A549 (cell line): ENCODE measurements at regions not wholly inside any gene's neighbourhood (a gene's known extent, or its start where the extent isn't known, plus 50 kb on each side); places are given as distances from the start of the nearest gene placed in this dataset.

Experiments
- ATAC-seq, 2 experiments: fragments of 200-7000 bp in 1 of 2; fragments of >200 bp in 1 of 2; cut with Nextera tagmentation in 1 of 2; cut with Tn5 transposase in 1 of 2; 3 replicates each; pipeline versions ENCODE4 v1.8.0 to v1.9.1; 2018 to 2020; ENCODE audit warnings: mild to moderate bottlenecking in 1 of 2, moderate library complexity in 1 of 2
- CTCF ChIA-PET: fragments of 300-600 bp; sonication (Branson Sonifier 250); formaldehyde crosslinking; extraction: SDS; loops from one replicate; lab custom pipeline; 2021; ENCODE audit warnings: antibody characterized with exemption, inconsistent platforms; lab: Yijun Ruan, JAX
- POLR2A ChIA-PET: fragments of 350-600 bp; formaldehyde crosslinking; extraction: SDS; loops from one replicate; lab custom pipeline; 2021; ENCODE audit warnings: antibody characterized with exemption, inconsistent platforms; lab: Yijun Ruan, JAX
- DNase-seq, 2 experiments: peaks; one replicate each; pipeline versions ENCODE4 v3.0.0 to v3.0.0-alpha.2; 2011 to 2016; ENCODE audit warnings: low read depth in 1 of 2, low spot score in 1 of 2
- FAIRE-seq: peaks from 2 replicates; lab custom pipeline; 2011; peaks lifted over from hg19 to GRCh38; lab: Jason Lieb, UNC
- H3K27ac ChIP-seq, 2 experiments: fragments of >200 bp; sonication (Bioruptor Twin); formaldehyde crosslinking; 3 replicates each; pipeline ENCODE4 v1.5.1; 2016 to 2017
- H3K4me1 ChIP-seq: fragments of >200 bp; sonication (Bioruptor Twin); formaldehyde crosslinking; 3 replicates; pipeline ENCODE4 v1.6.1; 2016
- H3K4me2 ChIP-seq: fragments of >200 bp; sonication (Bioruptor Twin); formaldehyde crosslinking; 3 replicates; pipeline ENCODE4 v1.6.1; 2016
- H3K4me3 ChIP-seq: fragments of >200 bp; sonication (Bioruptor Twin); formaldehyde crosslinking; 3 replicates; pipeline ENCODE4 v1.5.1; 2016
- H3K9me3 ChIP-seq: fragments of >200 bp; sonication (Bioruptor Twin); formaldehyde crosslinking; 3 replicates; pipeline ENCODE4 v1.6.1; 2016
- BHLHE40 ChIP-seq: IDR thresholded peaks from 2 replicates; pipeline ENCODE4 v1.6.1; 2012; ENCODE audit warnings: low read depth, low read length, inconsistent platforms
- CBX8 ChIP-seq: fragments of 200-600 bp; sonication (generic); IDR thresholded peaks from 2 replicates; pipeline ENCODE4 v1.6.1; 2016
- EHF ChIP-seq: fragments of 250-450 bp; sonication (Bioruptor Pico); IDR thresholded peaks from 2 replicates; pipeline ENCODE4 v1.5.0; 2020; ENCODE audit warnings: mild to moderate bottlenecking
- EP300 ChIP-seq, 2 experiments: fragments of >200 bp; sonication (Bioruptor Twin); formaldehyde crosslinking; IDR thresholded peaks; 2 replicates in 1 of 2; 3 replicates in 1 of 2; pipeline ENCODE4 v1.6.1; 2016 to 2017
- ESRRA ChIP-seq: fragments of 150-350 bp; IDR thresholded peaks from 2 replicates; pipeline ENCODE4 v1.6.1; 2014; ENCODE audit warnings: mild to moderate bottlenecking, low read length, borderline replicate concordance
- FOXS1 ChIP-seq: fragments of 250-450 bp; sonication (Bioruptor Pico); IDR thresholded peaks from 2 replicates; pipeline ENCODE4 v1.5.0; 2020; ENCODE audit warnings: mild to moderate bottlenecking, moderate library complexity
- HOXB13 ChIP-seq: fragments of 250-450 bp; sonication (Bioruptor Pico); IDR thresholded peaks from 2 replicates; pipeline ENCODE4 v1.5.0; 2020; ENCODE audit warnings: low read depth, mild to moderate bottlenecking, moderate library complexity
- HOXB5 ChIP-seq: fragments of 250-450 bp; sonication (Bioruptor Pico); IDR thresholded peaks from 2 replicates; pipeline ENCODE4 v1.5.0; 2020; ENCODE audit warnings: mild to moderate bottlenecking, moderate library complexity
- JUNB ChIP-seq: fragments of >200 bp; sonication (Bioruptor Twin); formaldehyde crosslinking; IDR thresholded peaks from 2 replicates; pipeline ENCODE4 v1.6.1; 2016
- KDM5A ChIP-seq: fragments of 200-600 bp; sonication (generic); IDR thresholded peaks from 2 replicates; pipeline ENCODE4 v1.6.1; 2016; ENCODE audit warnings: antibody characterized with exemption, mild to moderate bottlenecking
- MAFK ChIP-seq: fragments of 450-650 bp; IDR thresholded peaks from 2 replicates; pipeline ENCODE4 v1.6.1; 2014; ENCODE audit not compliant: partially characterized antibody
- NFE2L2 ChIP-seq: fragments of 150-350 bp; conservative IDR thresholded peaks from 2 replicates; pipeline ENCODE4 v1.6.1; 2014; ENCODE audit warnings: low read length
- NPAS2 ChIP-seq: fragments of 250-450 bp; sonication (Bioruptor Pico); IDR thresholded peaks from 2 replicates; pipeline ENCODE4 v1.8.0; 2022; ENCODE audit warnings: mild to moderate bottlenecking, moderate library complexity, borderline replicate concordance
- POLR2A ChIP-seq: IDR thresholded peaks from 2 replicates; pipeline ENCODE4 v1.6.1; 2012; ENCODE audit warnings: mild to moderate bottlenecking, low read length
- RAD21 ChIP-seq, 2 experiments: fragments of >200 bp in 1 of 2; sonication (Bioruptor Twin) in 1 of 2; formaldehyde crosslinking in 1 of 2; IDR thresholded peaks in 1 of 2; conservative IDR thresholded peaks in 1 of 2; 2 replicates in 1 of 2; 3 replicates in 1 of 2; pipeline ENCODE4 v1.6.1; 2012 to 2018; ENCODE audit warnings: inconsistent platforms in 1 of 2
- RARB ChIP-seq: fragments of 250-450 bp; sonication (Bioruptor Pico); IDR thresholded peaks from 2 replicates; pipeline ENCODE4 v1.8.0; 2021; ENCODE audit warnings: mild to moderate bottlenecking, moderate library complexity
- RNF2 ChIP-seq: fragments of 200-600 bp; sonication (generic); IDR thresholded peaks from 2 replicates; pipeline ENCODE4 v1.6.1; 2016; ENCODE audit warnings: low read depth, mild to moderate bottlenecking, antibody characterized with exemption, moderate library complexity, borderline replicate concordance
- SMC3 ChIP-seq: fragments of >200 bp; sonication (Bioruptor Twin); formaldehyde crosslinking; IDR thresholded peaks from 3 replicates; pipeline ENCODE4 v1.6.1; 2018; ENCODE audit warnings: inconsistent platforms
- SREBF2 ChIP-seq: fragments of 450-650 bp; IDR thresholded peaks from 2 replicates; pipeline ENCODE4 v1.6.1; 2014; ENCODE audit warnings: mild to moderate bottlenecking, moderate library complexity
- TP53 ChIP-seq: fragments of 250-450 bp; sonication (Bioruptor Pico); IDR thresholded peaks from 2 replicates; pipeline ENCODE4 v1.5.0; 2021; ENCODE audit warnings: mild to moderate bottlenecking, moderate library complexity
- ZC3H11A ChIP-seq: fragments of 450-650 bp; IDR thresholded peaks from 2 replicates; pipeline ENCODE4 v1.6.1; 2014; ENCODE audit warnings: antibody characterized with exemption, mild to moderate bottlenecking
- WGBS: methylation state at CpG from one replicate; pipeline ENCODE4 v1.1.6; 2017; ENCODE audit errors: missing lambda C conversion rate; 5-methylcytosine and 5-hydroxymethylcytosine counted together
- TF ChIP-seq, protein P1 (sequence below): IDR thresholded peaks from 2 replicates; pipeline ENCODE4 v1.6.1; 2012; ENCODE audit warnings: low read depth, borderline replicate concordance
- TF ChIP-seq, protein P2 (sequence below): fragments of 150-350 bp; IDR thresholded peaks from 2 replicates; pipeline ENCODE4 v1.6.1; 2014; ENCODE audit warnings: low read depth, mild to moderate bottlenecking, low read length
- TF ChIP-seq, protein P3 (sequence below): fragments of 250-450 bp; sonication (Bioruptor Pico); IDR thresholded peaks from 2 replicates; pipeline ENCODE4 v1.5.0; 2021; ENCODE audit warnings: mild to moderate bottlenecking, moderate library complexity, borderline replicate concordance
- TF ChIP-seq, protein P4 (sequence below): fragments of >200 bp; sonication (Bioruptor Twin); formaldehyde crosslinking; IDR thresholded peaks from 2 replicates; pipeline ENCODE4 v1.6.1; 2016
- TF ChIP-seq, protein P5 (sequence below): fragments of >200 bp; sonication (Bioruptor Twin); formaldehyde crosslinking; IDR thresholded peaks from 3 replicates; pipeline ENCODE4 v1.6.1; 2016

DNA sequence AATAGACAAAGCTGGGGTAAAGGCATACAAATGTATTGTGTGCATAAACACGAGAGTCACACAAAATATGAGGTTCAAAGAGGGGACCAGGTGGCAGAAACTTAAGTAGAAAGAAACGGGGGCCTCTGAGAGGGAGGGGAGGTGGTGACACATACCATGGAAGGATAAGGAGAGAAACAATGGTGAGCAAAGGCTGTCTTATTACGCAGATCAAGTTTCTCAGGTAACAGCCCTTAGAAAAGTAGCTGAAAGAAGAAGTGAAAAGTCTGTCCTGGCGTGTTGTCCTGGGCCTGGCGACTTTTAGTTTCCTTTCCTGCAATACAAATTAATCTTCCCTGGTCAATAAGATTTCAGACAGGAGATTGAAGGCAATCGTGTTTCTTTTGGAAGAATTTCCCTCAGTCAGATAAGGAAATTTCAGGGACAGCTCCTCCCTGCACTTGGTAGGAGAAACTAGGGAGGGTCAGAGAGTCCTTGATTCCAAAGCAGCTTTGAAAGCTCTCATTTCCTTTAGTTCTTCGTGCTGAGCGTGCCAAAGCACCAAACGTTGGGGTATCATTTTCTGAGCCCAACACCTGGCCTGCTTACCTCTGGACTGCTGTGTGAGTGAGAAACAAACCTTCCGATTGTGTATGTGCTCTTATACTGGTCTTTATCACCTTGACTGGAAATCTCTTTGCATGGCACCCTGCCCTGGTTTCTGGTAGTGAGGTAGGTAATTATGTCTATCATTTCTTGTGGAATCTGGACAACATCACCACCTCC is 676.7 kb upstream of the LCORL start:
- Histone ChIP-seq H3K4me2 (no peak overlapping the region), H3K4me1 (no peaks in the 10 kb centered on the region), H3K4me3 (no peak overlapping the region), H3K9me3 (no peaks in the 10 kb centered on the region), H3K27ac (no peak overlapping the region)
- ChIA-PET POLR2A (no interaction called here), CTCF (interaction anchor here (1.1 kb wide), 1 partner anchor 12 kb away, joined by 3 read pairs; no protein-coding TSS in a partner anchor)
- 4% methylated on average over 10 of the region's 10 CpGs for WGBS
- no peak for FAIRE-seq
- DNase-seq, result no peak
- TF ChIP-seq, protein P1, sequence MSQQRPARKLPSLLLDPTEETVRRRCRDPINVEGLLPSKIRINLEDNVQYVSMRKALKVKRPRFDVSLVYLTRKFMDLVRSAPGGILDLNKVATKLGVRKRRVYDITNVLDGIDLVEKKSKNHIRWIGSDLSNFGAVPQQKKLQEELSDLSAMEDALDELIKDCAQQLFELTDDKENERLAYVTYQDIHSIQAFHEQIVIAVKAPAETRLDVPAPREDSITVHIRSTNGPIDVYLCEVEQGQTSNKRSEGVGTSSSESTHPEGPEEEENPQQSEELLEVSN, result no peak
- TF ChIP-seq HOXB5 (CRISPR knock-in tag), result no peak
- TF ChIP-seq EP300 (IDR thresholded peaks at IDR 0.05), result no peak
- TF ChIP-seq KDM5A, result no peak
- TF ChIP-seq HOXB13, result no peak
- no peak for TF ChIP-seq ESRRA
- TF ChIP-seq MAFK, result no peak
- TF ChIP-seq CBX8, result no peak
- TF ChIP-seq RAD21 (conservative IDR thresholded peaks at IDR 0.05 in 1 of 2, IDR thresholded peaks at IDR 0.05 in 1 of 2), result no peak
- TF ChIP-seq, protein P2, sequence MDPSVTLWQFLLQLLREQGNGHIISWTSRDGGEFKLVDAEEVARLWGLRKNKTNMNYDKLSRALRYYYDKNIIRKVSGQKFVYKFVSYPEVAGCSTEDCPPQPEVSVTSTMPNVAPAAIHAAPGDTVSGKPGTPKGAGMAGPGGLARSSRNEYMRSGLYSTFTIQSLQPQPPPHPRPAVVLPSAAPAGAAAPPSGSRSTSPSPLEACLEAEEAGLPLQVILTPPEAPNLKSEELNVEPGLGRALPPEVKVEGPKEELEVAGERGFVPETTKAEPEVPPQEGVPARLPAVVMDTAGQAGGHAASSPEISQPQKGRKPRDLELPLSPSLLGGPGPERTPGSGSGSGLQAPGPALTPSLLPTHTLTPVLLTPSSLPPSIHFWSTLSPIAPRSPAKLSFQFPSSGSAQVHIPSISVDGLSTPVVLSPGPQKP, result no peak
- no peak for TF ChIP-seq TP53 (CRISPR knock-in tag)
- TF ChIP-seq, protein P3, sequence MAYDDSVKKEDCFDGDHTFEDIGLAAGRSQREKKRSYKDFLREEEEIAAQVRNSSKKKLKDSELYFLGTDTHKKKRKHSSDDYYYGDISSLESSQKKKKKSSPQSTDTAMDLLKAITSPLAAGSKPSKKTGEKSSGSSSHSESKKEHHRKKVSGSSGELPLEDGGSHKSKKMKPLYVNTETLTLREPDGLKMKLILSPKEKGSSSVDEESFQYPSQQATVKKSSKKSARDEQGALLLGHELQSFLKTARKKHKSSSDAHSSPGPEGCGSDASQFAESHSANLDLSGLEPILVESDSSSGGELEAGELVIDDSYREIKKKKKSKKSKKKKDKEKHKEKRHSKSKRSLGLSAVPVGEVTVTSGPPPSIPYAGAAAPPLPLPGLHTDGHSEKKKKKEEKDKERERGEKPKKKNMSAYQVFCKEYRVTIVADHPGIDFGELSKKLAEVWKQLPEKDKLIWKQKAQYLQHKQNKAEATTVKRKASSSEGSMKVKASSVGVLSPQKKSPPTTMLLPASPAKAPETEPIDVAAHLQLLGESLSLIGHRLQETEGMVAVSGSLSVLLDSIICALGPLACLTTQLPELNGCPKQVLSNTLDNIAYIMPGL (CRISPR knock-in tag), result no peak
- no peak for TF ChIP-seq SMC3
- ATAC-seq, result no peak

DNA sequence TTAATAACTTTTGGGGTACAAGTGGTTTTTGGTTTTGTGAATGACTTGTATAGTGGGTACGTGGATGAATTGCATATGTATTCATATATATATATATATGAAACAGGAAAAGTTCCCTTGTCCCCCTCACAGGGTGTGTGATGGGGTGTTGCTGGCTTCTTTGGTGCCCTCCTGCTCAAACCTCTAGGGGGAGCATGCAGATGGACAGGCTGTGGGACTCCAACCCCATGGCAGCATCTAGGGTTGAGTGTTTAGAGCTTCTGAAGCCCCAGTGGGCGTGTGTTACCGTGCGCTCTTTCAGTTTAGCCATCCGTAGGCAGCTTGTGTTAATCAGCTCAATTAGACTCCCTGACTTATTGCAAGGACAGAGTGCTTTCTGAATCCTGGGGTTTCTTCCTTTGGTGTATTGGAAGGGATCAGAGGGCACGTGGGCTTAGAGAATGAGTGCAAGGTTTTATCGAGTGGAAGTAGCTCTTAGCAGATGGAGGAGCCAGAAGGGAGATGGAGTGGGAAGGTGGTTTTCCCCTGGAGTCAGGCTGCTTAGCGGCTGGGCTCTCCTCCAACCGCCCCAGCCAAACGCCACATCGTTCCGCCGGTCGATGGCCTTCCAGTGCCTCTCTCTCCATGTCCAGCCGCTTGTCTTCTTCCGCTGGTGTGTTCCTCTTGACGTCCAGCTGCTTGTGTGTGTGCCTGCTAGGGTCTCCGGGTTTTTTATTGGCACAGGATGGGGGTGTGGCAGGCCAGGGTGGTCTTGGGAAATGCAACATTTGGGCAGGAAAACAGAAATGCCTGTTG is 674.4 kb upstream of the LCORL start:
- no peak overlapping the region for H3K4me3 ChIP-seq
- no peak for ATAC-seq
- H3K4me2 ChIP-seq, result no peak overlapping the region
- H3K9me3 ChIP-seq, result no peaks in the 10 kb centered on the region
- WGBS, result 24% methylated on average over 14 of the region's 18 CpGs
- FAIRE-seq, result no peak
- no peak for TF ChIP-seq RNF2
- TF ChIP-seq JUNB, result no peak
- no peak for TF ChIP-seq ZC3H11A
- no peak for TF ChIP-seq POLR2A
- no peak for TF ChIP-seq HOXB5 (CRISPR knock-in tag)
- no peak for TF ChIP-seq BHLHE40
- no peak for TF ChIP-seq RARB (CRISPR knock-in tag)
- TF ChIP-seq, protein P2, result no peak
- no peak for TF ChIP-seq NFE2L2
- TF ChIP-seq FOXS1, result no peak
- TF ChIP-seq, protein P4, sequence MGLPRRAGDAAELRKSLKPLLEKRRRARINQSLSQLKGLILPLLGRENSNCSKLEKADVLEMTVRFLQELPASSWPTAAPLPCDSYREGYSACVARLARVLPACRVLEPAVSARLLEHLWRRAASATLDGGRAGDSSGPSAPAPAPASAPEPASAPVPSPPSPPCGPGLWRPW, result no peak
- TF ChIP-seq NPAS2 (CRISPR knock-in tag), result no peak
- no peak for TF ChIP-seq SREBF2
- no peak for TF ChIP-seq MAFK
- no peak for TF ChIP-seq TP53 (CRISPR knock-in tag)
- TF ChIP-seq, protein P5, sequence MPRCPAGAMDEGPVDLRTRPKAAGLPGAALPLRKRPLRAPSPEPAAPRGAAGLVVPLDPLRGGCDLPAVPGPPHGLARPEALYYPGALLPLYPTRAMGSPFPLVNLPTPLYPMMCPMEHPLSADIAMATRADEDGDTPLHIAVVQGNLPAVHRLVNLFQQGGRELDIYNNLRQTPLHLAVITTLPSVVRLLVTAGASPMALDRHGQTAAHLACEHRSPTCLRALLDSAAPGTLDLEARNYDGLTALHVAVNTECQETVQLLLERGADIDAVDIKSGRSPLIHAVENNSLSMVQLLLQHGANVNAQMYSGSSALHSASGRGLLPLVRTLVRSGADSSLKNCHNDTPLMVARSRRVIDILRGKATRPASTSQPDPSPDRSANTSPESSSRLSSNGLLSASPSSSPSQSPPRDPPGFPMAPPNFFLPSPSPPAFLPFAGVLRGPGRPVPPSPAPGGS, result no peak
- no peak for TF ChIP-seq EHF (CRISPR knock-in tag)
- H3K4me1 ChIP-seq, result no peaks in the 10 kb centered on the region
- POLR2A ChIA-PET, result no interaction called here
- no peak for DNase-seq
- CTCF ChIA-PET, result no interaction called here
- H3K27ac ChIP-seq, result no peak overlapping the region
